Calu3 (cell line): ENCODE measurements at regions not wholly inside any gene's neighbourhood (a gene's known extent, or its start where the extent isn't known, plus 50 kb on each side); places are given as distances from the start of the nearest gene placed in this dataset.

Experiments used
- BruUV-seq: library from RNA; stranded (reverse); fragments of 400-500 nt; replicated peaks from 2 replicates; lab custom pipeline; 2021; lab: Mats Ljungman, UMichigan
- CTCF ChIA-PET: fragments of 300-600 bp; sonication (Branson Sonifier 250); formaldehyde crosslinking; loops from one replicate; lab custom pipeline; 2022; ENCODE audit warnings: antibody characterized with exemption; lab: Charles Lee
- DNase-seq: peaks from one replicate; pipeline ENCODE4 v3.0.0; 2022
- H3K27ac Mint-ChIP-seq: one replicate; pipeline ENCODE4 v1.8.0; 2022; ENCODE audit warnings: mixed read lengths; ENCODE audit not compliant: unreplicated experiment
- H3K27me3 Mint-ChIP-seq: one replicate; pipeline ENCODE4 v1.8.0; 2022; ENCODE audit warnings: mixed read lengths; ENCODE audit not compliant: unreplicated experiment
- H3K36me3 Mint-ChIP-seq: one replicate; pipeline ENCODE4 v1.8.0; 2022; ENCODE audit warnings: mild to moderate bottlenecking, moderate library complexity, mixed read lengths; ENCODE audit not compliant: insufficient read depth, unreplicated experiment
- H3K4me1 Mint-ChIP-seq: one replicate; pipeline ENCODE4 v1.8.0; 2022; ENCODE audit warnings: mild to moderate bottlenecking, low read depth, mixed read lengths; ENCODE audit not compliant: unreplicated experiment
- H3K4me3 Mint-ChIP-seq: one replicate; pipeline ENCODE4 v1.8.0; 2022; ENCODE audit warnings: mild to moderate bottlenecking, low read depth, moderate library complexity, mixed read lengths; ENCODE audit not compliant: unreplicated experiment
- H3K9me3 Mint-ChIP-seq: one replicate; pipeline ENCODE4 v1.8.0; 2022; ENCODE audit warnings: low read depth, mixed read lengths; ENCODE audit not compliant: unreplicated experiment
- CTCF ChIP-seq: fragments of 200-600 bp; IDR thresholded peaks from one replicate; pipeline ENCODE4 v1.8.0; 2022; ENCODE audit warnings: antibody characterized with exemption; ENCODE audit not compliant: unreplicated experiment
- intact Hi-C: fragments of 100-400 bp; cut with micrococcal nuclease; formaldehyde crosslinking; loops from one replicate; pipeline ENCODE4 v1.10.0; 2022; ENCODE audit not compliant: unreplicated experiment

GRCh38 chr7:98054585-98054984, 52.1 kb upstream of the LMTK2 start:
- Mint-ChIP-seq H3K36me3 (no peaks in the 10 kb centered on the region), H3K9me3 (no peaks in the 10 kb centered on the region), H3K4me3 (no peak overlapping the region), H3K27me3 (peaks cover 19% of the 10 kb centered on the region), H3K27ac (no peak overlapping the region), H3K4me1 (no peaks in the 10 kb centered on the region)
- no peak for DNase-seq
- intact Hi-C loops = no loop called here
- BruUV-seq = no TSS peak
- TF ChIP-seq CTCF = no peak
- CTCF ChIA-PET = no interaction called here

- Mint-ChIP-seq H3K27me3 (peaks cover 19% of the 10 kb centered on the region), H3K27ac (no peak overlapping the region), H3K4me1 (no peaks in the 10 kb centered on the region), H3K4me3 (no peak overlapping the region), H3K9me3 (no peaks in the 10 kb centered on the region), H3K36me3 (no peaks in the 10 kb centered on the region)
- no TSS peak for BruUV-seq
- intact Hi-C loops = no loop called here
- CTCF ChIA-PET = no interaction called here
- no peak for TF ChIP-seq CTCF
- DNase-seq = no peak
Measured at GRCh38 chr7:98056580-98056979, 50.1 kb upstream of the LMTK2 start.
